ENCODE measurements at regions not wholly inside any gene's neighbourhood (a gene's known extent, or its start where the extent isn't known, plus 50 kb on each side); places are given as distances from the start of the nearest gene placed in this dataset.

GRCh38 chr1:175889848-175890247 is 146.5 kb upstream of the TNR start:
- DNase-seq = no peak
- Mint-ChIP-seq H3K4me1 (ENCODE audit: low read depth, unreplicated experiment) (peaks cover 1% of the 10 kb centered on the region), H3K9me3 (ENCODE audit: unreplicated experiment) (peaks cover 3% of the 10 kb centered on the region), H3K27me3 (ENCODE audit: unreplicated experiment) (peaks cover 4% of the 10 kb centered on the region), H3K36me3 (ENCODE audit: unreplicated experiment) (no peaks in the 10 kb centered on the region), H3K27ac (ENCODE audit: unreplicated experiment) (no peak overlapping the region), H3K4me3 (ENCODE audit: unreplicated experiment) (no peak overlapping the region)
- TF ChIP-seq CTCF (IDR thresholded peaks at IDR 0.05; ENCODE audit: partially characterized antibody, unreplicated experiment) = no peak

DNA sequence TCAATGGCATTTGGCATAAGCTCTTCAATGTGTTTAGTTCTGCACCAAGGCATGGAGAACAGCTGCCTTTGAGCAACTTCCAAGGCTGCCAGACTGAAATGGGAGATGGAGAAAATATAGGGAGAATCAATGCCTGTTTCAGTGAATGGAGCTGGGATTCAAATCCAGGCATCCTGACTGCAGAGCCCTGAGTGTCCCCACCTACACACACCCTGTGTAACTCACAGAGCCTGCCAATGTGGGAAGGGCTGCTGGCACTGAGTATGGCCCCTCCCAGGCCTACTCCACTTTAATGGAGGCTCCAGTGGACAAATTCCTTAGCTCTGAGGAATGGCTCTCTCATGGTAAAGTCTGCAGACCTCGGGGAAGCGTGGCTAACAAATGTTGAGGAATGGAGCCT is 145.6 kb upstream of the TNR start:
- Mint-ChIP-seq H3K4me3 (ENCODE audit: unreplicated experiment) (no peak overlapping the region), H3K36me3 (ENCODE audit: unreplicated experiment) (no peaks in the 10 kb centered on the region), H3K27me3 (ENCODE audit: unreplicated experiment) (peaks cover 6% of the 10 kb centered on the region), H3K4me1 (ENCODE audit: low read depth, unreplicated experiment) (peaks cover 7% of the 10 kb centered on the region), H3K9me3 (ENCODE audit: unreplicated experiment) (peaks cover 3% of the 10 kb centered on the region), H3K27ac (ENCODE audit: unreplicated experiment) (no peak overlapping the region)
- TF ChIP-seq CTCF (IDR thresholded peaks at IDR 0.05; ENCODE audit: partially characterized antibody, unreplicated experiment) = no peak
- DNase-seq = no peak

DNA sequence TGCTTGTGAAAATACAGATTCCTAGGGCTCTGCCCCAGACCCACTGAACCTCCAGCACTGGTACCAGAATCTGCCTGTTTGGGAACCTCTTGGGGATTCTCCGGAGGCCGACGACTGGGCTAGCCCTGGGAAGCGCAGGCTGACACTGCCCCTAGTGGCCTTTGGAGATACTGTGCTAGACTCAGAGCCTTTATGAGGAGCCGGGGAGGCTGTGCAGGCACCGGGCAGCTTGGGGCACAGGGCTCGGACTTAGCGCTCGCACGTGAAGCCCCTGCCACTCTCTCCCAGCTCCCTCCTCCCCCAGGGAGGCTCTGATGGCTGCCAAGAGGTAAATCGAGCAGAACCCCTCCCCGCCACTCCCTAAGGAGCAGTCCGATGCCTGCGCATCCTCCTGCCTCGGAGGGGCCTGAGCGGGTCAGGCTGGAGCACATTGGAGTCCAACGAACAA is 144.6 kb upstream of the TNR start:
- Mint-ChIP-seq H3K27ac (ENCODE audit: unreplicated experiment) (no peak overlapping the region), H3K4me3 (ENCODE audit: unreplicated experiment) (no peak overlapping the region), H3K9me3 (ENCODE audit: unreplicated experiment) (peaks cover 3% of the 10 kb centered on the region), H3K27me3 (ENCODE audit: unreplicated experiment) (peaks cover 6% of the 10 kb centered on the region), H3K36me3 (ENCODE audit: unreplicated experiment) (no peaks in the 10 kb centered on the region), H3K4me1 (ENCODE audit: low read depth, unreplicated experiment) (peaks cover 12% of the 10 kb centered on the region)
- peak; percentile 78 for DNase-seq
- TF ChIP-seq CTCF (IDR thresholded peaks at IDR 0.05; ENCODE audit: partially characterized antibody, unreplicated experiment) = peak; percentile 95

- Mint-ChIP-seq H3K4me3 (ENCODE audit: unreplicated experiment) (no peak overlapping the region), H3K27me3 (ENCODE audit: unreplicated experiment) (peaks cover 6% of the 10 kb centered on the region), H3K36me3 (ENCODE audit: unreplicated experiment) (no peaks in the 10 kb centered on the region), H3K27ac (ENCODE audit: unreplicated experiment) (no peak overlapping the region), H3K9me3 (ENCODE audit: unreplicated experiment) (peaks cover 3% of the 10 kb centered on the region), H3K4me1 (ENCODE audit: low read depth, unreplicated experiment) (peaks cover 12% of the 10 kb centered on the region)
- TF ChIP-seq CTCF (IDR thresholded peaks at IDR 0.05; ENCODE audit: partially characterized antibody, unreplicated experiment) = no peak
- DNase-seq = no peak
Measured at GRCh38 chr1:175887521-175887920, 144.1 kb upstream of the TNR start.

- Mint-ChIP-seq H3K27ac (ENCODE audit: unreplicated experiment) (no peak overlapping the region), H3K4me3 (ENCODE audit: unreplicated experiment) (no peak overlapping the region), H3K27me3 (ENCODE audit: unreplicated experiment) (peaks cover 6% of the 10 kb centered on the region), H3K36me3 (ENCODE audit: unreplicated experiment) (no peaks in the 10 kb centered on the region), H3K9me3 (ENCODE audit: unreplicated experiment) (peaks cover 3% of the 10 kb centered on the region), H3K4me1 (ENCODE audit: low read depth, unreplicated experiment) (peaks cover 21% of the 10 kb centered on the region)
- no peak for TF ChIP-seq CTCF (IDR thresholded peaks at IDR 0.05; ENCODE audit: partially characterized antibody, unreplicated experiment)
- DNase-seq = no peak
Measured at GRCh38 chr1:175885326-175885725, 141.9 kb upstream of the TNR start.
